ENCODE measurements at regions not wholly inside any gene's neighbourhood (a gene's known extent, or its start where the extent isn't known, plus 50 kb on each side); places are given as distances from the start of the nearest gene placed in this dataset.

- no peak for TF ChIP-seq CTCF (IDR thresholded peaks at IDR 0.05)
- no peak for TF ChIP-seq EP300 (IDR thresholded peaks at IDR 0.05)
Measured at GRCh38 chr9:116060631-116061030, 93.0 kb upstream of the PAPPA start.
